GM12874 (cell line): ENCODE measurements at regions not wholly inside any gene's neighbourhood (a gene's known extent, or its start where the extent isn't known, plus 50 kb on each side); places are given as distances from the start of the nearest gene placed in this dataset.

Experiments
- TF ChIP-seq, protein P1 (sequence below): IDR thresholded peaks from 2 replicates; pipeline ENCODE4 v1.5.1; 2011; ENCODE audit warnings: low read depth, mild to moderate bottlenecking, control low read depth, low read length, moderate library complexity; ENCODE audit not compliant: insufficient read depth

- TF ChIP-seq, protein P1, sequence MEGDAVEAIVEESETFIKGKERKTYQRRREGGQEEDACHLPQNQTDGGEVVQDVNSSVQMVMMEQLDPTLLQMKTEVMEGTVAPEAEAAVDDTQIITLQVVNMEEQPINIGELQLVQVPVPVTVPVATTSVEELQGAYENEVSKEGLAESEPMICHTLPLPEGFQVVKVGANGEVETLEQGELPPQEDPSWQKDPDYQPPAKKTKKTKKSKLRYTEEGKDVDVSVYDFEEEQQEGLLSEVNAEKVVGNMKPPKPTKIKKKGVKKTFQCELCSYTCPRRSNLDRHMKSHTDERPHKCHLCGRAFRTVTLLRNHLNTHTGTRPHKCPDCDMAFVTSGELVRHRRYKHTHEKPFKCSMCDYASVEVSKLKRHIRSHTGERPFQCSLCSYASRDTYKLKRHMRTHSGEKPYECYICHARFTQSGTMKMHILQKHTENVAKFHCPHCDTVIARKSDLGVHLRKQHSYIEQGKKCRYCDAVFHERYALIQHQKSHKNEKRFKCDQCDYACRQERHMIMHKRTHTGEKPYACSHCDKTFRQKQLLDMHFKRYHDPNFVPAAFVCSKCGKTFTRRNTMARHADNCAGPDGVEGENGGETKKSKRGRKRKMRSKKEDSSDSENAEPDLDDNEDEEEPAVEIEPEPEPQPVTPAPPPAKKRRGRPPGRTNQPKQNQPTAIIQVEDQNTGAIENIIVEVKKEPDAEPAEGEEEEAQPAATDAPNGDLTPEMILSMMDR: no peak
Observed at GRCh38 chr5:58044166-58044565, 415.7 kb downstream of the PLK2 start.

DNA sequence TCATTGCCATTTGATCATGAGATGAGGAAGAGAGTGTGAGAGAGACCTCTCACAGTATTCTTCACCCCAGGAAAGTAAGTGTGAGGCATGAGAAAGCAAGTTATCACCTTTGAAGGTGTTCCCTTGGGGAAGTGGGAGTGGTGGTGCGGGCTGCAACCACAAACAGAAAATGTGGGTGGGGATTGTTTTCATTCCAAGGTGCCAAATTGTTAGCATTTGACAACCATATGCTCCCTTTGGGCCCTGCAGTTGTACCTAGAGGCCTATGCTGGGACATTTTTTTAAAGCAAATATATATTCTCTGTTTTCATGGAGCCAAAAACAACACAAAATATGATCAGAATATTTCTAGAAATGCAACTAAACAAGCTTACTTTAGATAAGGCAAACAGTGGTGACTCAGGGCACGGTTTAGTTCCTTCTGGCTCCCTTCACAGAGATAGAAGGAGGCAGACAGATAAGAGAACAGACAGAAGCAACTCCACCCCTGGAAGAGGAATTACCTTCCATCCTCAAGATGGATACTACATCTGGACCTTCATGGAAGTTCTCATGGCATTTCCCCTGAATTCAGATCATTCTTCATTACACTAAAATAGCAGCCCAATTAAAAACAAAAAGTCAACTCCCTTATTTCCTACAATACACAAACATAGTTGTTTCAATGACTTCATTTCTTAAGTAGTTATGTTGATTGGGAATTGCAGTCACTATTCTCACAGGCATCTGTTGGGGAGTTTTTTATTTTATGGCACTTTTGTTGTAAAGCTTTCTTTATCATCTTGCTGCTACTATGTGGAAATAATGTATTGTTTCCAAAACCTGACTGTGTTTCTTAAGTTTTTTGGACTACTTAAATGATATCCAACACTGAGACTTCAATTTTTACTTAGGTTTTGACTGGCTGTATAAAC lies 416.6 kb downstream of the PLK2 start:
- TF ChIP-seq, protein P1: no peak

- TF ChIP-seq, protein P1: no peak
Observed at GRCh38 chr5:58041884-58042283, 418.0 kb downstream of the PLK2 start.

DNA sequence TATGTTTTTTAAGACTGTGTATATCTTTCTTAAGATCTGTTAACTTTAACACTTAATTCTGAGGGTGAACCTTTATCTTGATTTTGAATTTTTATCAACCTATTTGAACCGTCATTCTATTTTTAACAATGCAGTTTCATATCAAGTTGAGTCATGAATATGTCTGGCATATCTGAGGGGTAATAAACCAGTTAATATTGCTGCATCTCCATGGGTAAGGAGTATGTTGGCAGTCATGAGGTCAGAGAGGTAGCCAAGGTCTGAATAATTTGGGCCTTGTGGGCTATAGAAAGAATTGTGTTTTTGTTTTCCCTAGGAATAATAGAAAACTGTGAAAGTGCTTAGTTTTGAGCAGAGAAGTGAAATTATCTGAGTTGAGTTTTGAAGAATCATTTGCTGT lies 419.0 kb downstream of the PLK2 start:
- TF ChIP-seq, protein P1: no peak

GRCh38 chr5:58040044-58040443 lies 419.8 kb downstream of the PLK2 start:
- TF ChIP-seq, protein P1: no peak

- TF ChIP-seq, protein P1: no peak
Observed at GRCh38 chr5:58037899-58038298, 422.0 kb downstream of the PLK2 start.

DNA sequence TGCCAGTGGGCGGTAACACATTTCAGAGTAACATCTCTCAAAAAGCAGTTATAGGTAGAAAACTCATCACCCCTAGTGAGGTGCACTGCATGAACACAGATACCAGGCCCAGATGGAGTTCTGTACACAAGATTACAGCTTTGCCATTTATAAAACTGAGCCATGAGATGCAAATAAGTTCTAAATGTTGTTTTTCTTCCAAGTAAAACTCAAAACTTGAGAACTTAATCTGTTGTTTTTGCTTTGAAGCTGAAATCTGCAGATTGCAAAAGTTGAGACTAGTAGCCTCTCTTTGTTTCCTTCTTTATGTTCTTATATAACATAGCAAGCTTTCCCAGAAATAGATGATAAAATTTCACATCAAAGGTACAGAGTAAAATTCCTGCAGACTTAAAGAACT lies 434.1 kb downstream of the PLK2 start:
- TF ChIP-seq, protein P1: no peak
